HG02610 (cell line): ENCODE measurements at regions not wholly inside any gene's neighbourhood (a gene's known extent, or its start where the extent isn't known, plus 50 kb on each side); places are given as distances from the start of the nearest gene placed in this dataset.
"Not testable (repeated sequence)": the region's sequence is repeated elsewhere in the genome, so short reads cannot be mapped to it uniquely, and the experiment has no call there.

ENCODE experiments used
- ATAC-seq: cut with Tn5 transposase; IDR thresholded peaks from one replicate; pipeline ENCODE4 v1.9.1; 2021; ENCODE audit warnings: mild to moderate bottlenecking, moderate library complexity; ENCODE audit not compliant: unreplicated experiment

DNA sequence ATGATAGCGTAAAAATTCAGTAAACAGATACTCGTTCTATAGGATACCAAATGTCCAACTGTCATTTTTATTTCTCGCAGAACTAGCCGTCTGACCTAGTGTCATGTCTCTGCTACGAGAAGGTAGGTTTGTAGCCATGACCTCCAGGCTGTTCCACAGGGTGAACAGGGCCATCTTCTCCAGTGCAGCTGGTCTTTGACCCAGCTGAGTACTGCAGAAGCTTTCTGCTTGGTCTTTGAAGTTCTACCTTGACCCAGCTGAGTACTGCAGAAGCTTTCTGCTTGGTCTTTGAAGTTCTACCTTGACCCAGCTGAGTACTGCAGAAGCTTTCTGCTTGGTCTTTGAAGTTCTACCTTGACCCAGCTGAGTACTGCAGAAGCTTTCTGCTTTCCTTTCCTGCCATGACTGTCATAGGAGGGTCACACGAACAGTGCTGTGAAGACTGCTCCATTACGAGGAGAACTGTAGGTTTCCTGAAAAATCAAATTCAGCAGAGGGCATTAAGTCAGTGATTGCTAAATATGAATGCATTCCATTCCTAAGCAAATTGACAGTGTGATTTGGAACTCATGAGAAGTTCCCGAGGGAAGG lies 532.8 kb upstream of the NRP1 start:
- not testable (repeated sequence) for ATAC-seq

DNA sequence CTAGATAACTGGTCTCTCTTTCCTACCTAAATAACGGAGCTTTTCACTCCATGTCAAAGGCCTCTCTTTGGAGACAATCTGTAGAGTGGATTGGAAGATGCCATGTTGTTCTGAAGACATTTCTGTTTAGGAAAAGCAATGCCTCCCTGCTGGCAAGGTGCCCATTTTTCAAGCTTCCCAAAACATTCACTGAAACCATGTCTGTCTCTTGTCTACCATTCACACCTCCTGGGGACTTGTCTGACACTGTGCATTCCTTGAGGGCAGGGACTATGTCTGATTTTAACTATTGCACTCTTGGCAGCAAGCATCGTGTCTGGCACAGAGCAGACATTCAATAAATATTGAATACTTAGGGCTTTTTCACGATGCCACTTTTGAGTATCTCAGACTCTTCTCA lies 528.9 kb upstream of the NRP1 start:
- ATAC-seq = no peak

- ATAC-seq = no peak
Observed at GRCh38 chr10:33862536-33863105, 528.2 kb upstream of the NRP1 start.

DNA sequence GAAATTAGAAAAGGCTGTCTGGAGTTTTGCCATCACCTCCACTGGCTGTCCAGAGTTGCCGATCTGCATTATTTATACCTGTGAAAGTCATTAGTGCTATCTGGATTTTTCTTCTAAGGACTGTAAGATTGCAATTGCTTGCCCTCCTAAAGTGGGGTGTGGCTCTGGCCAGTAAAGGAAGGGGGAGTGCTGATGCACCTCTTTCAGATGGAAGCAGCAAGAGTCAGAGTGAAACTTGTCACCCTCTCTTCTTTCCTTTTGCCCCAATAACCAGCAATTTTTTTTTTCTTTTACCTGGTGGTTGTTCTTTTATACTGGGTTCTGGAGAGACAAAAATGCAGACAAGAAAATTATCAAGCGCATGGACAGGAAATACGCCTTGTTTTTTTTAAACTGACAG lies 527.4 kb upstream of the NRP1 start:
- ATAC-seq = no peak

DNA sequence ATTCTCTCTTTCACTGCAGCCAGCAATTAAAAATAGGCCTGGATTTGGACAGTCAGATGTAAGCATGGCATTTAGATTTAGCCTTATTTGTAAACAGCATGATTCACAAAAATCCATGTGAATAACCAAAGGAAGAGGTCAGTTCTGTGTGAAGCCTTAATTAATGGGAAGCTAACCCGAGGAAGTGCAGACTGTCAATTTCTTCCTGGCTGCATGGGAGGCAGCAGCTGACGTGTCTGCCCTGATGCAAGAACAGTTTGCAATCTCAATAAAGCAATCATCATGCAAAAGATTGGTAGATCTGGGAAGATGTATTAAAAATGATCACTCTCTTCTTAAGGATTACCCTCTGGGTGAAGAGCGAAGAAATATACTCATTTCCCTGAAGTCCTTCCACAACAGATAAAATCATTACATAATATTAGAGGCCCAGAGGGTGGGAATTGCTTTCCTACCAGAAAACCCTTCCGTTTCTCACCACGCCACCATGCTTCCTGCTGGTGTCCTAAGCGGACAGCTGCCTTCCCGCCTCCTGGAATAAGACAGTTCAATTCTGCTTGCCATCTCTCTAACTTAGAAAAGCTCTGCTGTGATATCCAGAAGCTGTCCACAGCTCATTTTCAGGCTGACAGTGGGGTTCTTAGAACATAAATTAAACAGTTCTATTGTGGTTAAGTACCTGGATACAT lies 526.7 kb upstream of the NRP1 start:
- no peak for ATAC-seq

DNA sequence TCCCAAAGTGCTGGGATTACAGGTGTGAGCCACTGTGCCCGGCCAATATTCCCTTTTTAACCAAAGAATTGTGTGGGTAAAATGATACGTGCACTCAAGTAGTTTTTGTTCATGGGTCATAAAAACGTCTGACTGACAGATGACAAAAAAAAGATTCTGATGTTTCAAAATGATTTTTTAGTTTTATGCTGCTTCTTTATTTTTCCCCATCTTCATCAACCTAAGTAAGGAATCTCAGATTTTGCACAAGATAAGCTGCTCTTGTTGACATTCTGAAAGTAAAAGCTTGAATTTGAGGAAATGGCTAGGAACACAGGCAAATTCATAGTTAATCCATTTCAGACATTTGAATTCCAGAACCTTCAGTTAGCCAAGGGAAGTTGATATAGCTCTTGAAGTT lies 526.1 kb upstream of the NRP1 start:
- no peak for ATAC-seq

DNA sequence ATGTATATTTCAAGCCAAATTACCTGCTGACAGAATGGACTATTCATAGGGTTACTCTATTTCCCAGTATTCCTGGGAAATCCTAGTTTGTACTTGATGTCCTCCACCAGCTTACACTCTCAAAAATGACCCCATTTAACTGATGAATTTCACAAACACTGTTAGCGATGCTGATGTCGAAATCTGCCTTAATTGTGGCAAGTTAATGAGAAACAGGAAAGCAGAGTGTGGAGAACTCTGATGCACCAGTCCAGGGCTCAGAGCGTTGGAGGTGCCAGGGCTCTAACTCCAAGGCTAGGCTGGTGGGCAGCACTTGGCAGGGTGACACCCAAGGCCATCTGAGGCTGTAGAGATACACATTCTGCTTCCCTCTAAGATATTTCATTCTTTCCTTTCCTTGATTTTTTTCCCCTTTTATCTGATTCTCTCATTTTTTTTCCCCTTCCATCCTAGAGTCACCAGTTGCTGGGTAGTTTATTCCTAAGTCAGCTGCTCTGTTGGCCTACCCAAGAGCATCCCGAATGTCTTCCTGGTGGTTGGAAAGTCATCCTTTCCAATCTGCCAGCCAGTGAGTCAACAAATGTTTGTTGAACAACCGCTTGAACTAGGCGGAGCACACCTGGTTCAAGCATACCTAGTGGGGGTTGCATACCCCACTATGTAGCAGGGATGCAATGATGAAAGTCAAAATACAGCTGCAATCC lies 525.0 kb upstream of the NRP1 start:
- no peak for ATAC-seq

DNA sequence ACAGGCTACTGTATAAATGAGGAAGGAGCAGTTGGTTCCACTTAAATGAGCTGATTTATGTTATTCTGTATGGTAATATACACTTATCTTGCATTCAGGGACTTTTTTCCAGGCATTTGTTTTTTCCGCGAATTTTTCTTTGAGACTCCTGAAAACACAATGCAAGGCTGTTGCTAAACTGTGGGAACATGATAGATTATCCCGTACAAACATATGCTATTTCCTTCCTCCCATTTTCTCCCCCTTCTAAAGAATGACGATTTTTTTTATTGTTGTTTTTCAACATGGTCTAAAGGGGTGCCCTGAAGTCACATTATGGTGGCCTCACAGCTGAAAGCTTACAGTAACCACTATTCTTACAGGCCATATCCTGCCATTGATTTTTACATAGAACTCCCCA lies 523.9 kb upstream of the NRP1 start:
- ATAC-seq = no peak

DNA sequence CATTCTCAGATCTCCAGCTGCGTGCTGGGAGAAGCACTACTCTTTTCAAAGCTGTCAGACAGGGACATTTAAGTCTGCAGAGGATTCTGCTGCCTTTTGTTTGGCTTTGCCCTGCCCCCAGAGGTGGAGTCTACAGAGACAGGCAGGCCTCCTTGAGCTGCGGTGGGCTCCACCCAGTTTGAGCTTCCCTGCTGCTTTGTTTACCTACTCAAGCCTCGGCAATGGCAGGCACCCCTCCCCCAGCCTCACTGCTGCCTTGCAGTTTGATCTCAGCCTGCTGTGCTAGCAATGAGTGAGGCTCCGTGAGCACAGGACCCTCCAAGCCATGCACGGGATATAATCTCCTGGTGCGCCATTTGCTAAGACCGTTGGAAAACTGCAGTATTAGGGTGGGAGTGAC lies 518.8 kb upstream of the NRP1 start:
- ATAC-seq = not testable (repeated sequence)

- no peak for ATAC-seq
Observed at GRCh38 chr10:33843379-33843778, 508.9 kb upstream of the NRP1 start.

DNA sequence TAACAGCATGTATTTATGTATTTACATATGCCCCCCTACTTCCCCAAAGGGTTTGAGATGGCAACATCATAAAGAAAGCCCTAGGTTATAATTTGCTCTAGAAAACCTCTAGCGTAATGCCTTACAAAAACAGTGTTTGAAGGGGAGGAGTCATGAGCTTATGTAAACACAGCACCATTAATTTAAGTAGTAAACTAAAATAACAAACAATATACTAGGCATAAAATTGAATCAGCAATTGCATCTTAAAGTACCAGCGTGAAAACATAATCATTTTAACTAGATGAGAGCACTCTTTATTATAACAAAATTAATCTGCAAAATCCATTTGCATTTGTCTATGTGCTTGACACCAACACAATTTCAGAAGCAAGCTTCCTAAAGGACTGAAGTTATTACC lies 507.2 kb upstream of the NRP1 start:
- ATAC-seq = no peak

DNA sequence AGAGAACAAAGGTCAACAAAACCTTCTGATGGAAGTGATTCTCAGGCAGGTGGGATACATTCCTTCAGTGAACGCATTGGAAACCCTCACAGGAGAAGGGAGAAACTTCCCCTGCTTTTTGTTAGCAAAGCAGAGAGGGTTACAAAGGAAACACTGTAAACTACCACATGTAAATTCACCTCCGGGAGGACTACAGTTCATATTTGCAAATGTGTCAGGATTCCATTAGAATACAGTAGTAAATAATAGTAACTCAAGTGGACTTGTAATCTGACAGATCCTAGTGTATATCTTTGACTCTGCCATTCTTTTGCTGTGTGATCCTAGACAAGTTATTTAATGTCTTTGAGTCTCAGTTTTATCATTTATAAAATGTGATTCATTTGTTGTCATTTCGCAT lies 504.3 kb upstream of the NRP1 start:
- no peak for ATAC-seq

DNA sequence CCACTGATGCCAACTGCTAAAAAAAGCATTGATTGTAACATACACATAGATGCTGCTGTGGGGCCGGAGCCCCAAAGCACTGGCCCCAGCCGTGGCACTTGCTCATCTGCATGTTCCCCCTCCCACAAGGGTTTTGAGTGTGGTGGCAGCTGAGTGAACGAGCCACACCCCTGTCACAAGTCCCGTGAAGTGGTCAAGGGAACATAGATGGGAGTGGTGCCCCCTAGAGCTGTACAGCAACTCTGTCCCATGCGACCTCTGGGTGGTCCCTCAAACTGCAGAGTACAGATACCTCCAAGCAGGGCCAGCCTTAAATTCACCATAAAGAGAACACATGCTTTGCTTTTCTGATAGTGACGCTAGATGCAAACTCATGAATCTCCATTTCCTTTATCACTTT lies 503.3 kb upstream of the NRP1 start:
- no peak for ATAC-seq

DNA sequence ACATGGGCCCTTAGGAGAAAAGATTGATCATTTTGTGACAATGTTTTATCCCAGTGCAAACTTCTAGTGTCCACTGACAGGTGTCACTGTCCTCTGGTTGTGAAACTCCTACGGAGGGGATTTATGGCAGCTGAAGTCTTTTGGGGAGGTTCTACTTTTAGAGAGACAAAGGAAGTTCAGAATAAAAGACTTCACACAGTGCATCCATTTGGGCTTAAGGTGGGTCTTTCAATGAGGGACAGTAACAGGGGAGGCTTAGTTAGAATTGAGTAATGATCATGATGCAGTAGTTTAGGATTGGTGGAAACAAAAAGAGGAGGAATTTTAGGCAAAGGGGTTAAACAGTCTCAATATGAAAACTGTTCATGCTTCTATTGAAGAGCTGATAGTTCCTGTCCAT lies 501.1 kb upstream of the NRP1 start:
- no peak for ATAC-seq

GRCh38 chr10:33833566-33833965 lies 499.1 kb upstream of the NRP1 start:
- ATAC-seq = no peak

DNA sequence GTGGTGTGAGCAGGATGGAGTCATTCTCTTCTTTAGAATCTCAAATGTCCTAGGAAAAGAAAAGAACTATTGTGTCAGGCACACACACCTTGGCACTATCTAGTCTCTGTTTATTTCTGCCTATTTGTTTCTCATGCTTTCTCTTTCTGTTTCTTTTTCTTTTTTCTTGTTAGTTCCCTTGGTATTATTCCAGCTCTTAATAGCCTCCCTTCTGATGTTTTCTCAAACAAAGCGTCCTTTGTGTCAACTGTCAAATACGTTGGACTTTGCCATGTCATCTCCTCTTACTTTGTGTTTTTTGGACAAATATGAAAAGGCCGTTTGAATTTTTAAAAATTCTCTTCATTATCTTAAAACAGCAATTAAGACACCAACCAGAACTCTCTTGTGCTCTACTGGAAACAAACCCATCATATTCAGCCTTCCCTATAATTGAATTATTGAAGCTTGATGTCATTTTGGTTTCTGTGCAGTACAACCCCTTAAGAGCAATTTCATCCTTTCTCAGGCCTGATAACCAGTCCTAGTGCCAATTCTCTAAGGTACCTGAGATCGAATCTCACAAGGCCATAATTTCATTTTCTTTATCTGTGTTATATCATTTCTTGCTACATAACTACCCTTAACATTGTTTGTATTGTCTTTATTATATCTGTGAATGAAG lies 497.8 kb upstream of the NRP1 start:
- no peak for ATAC-seq

GRCh38 chr10:33831591-33831990 lies 497.1 kb upstream of the NRP1 start:
- no peak for ATAC-seq

DNA sequence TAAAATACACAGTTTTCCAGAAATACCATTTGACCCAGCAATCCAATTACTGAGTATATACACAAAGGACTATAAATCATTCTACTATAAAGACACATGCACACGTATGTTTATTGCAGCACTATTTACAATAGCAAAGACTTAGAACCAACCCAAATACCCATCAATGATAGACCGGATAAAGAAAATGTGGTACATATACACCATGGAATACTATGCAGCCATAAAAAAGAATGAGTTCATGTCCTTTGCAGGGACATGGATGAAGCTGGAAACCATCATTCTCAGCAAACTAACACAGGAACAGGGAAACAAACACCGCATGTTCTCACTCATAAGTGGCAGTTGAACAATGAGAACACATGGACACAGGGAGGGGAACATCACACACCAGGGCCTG lies 495.4 kb upstream of the NRP1 start:
- ATAC-seq = not testable (repeated sequence)

DNA sequence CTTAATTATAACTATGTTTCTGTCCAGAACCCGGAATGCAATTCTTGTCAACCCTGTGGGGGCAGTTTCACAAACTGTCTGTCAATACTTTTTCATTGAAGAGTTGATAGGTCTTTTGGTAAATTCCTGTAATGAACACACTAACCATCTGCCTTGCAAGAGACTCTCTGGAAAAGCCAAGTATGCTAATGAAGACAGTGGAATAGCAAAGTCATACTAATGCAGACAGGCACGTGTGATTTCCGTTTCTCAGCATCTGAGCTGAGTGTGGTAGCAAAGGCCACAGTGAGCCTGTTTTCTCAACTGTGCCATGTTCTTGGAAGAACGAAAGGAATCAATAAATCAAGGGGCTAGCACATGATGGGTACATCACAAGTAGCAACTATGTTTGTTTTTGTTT lies 494.1 kb upstream of the NRP1 start:
- ATAC-seq = no peak

DNA sequence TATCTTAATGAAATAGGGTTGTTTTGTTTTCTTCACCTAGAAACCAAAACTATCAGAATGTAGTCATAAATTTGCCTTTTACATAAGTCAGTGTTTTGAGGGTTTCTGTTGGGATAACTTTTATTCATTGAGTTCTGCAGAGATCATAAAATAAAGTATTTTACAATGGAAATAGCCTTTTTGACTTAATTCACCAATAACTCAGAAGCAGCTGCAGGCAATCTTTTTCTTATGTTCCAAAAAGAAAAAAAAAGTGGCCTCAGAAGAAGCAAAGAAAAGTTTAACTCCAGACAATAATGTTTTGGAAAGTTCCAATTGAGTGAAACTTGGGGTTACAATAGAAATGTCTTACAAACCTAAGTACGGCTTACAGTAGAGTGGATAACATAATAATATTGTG lies 491.7 kb upstream of the NRP1 start:
- no peak for ATAC-seq

- no peak for ATAC-seq
Observed at GRCh38 chr10:33822774-33823173, 488.3 kb upstream of the NRP1 start.

GRCh38 chr10:33820531-33820930 lies 486.1 kb upstream of the NRP1 start:
- no peak for ATAC-seq
